HG03196 (cell line): ENCODE measurements at regions not wholly inside any gene's neighbourhood (a gene's known extent, or its start where the extent isn't known, plus 50 kb on each side); places are given as distances from the start of the nearest gene placed in this dataset.
"Not testable (repeated sequence)": the region's sequence is repeated elsewhere in the genome, so short reads cannot be mapped to it uniquely, and the experiment has no call there.

ENCODE experiments used
- ATAC-seq: cut with Tn5 transposase; IDR thresholded peaks from one replicate; pipeline ENCODE4 v1.9.1; 2021; ENCODE audit not compliant: unreplicated experiment

GRCh38 chr13:50615234-50615633, 228.3 kb downstream of the DLEU7 start:
- ATAC-seq: no peak

- no peak for ATAC-seq
Measured at GRCh38 chr13:50616101-50616500, 227.4 kb downstream of the DLEU7 start.

- no peak for ATAC-seq
Measured at GRCh38 chr13:50617134-50617721, 226.3 kb downstream of the DLEU7 start.

GRCh38 chr13:50618206-50618605, 225.3 kb downstream of the DLEU7 start:
- ATAC-seq: no peak

- ATAC-seq: no peak
Measured at GRCh38 chr13:50626101-50626547, 217.4 kb downstream of the DLEU7 start.

- ATAC-seq: no peak
Measured at GRCh38 chr13:50627111-50627510, 216.4 kb downstream of the DLEU7 start.

GRCh38 chr13:50628512-50628911, 215.0 kb downstream of the DLEU7 start:
- ATAC-seq: not testable (repeated sequence)

GRCh38 chr13:50629497-50629896, 214.0 kb downstream of the DLEU7 start:
- ATAC-seq: no peak

- ATAC-seq: no peak
Measured at GRCh38 chr13:50629966-50630365, 213.5 kb downstream of the DLEU7 start.

- no peak for ATAC-seq
Measured at GRCh38 chr13:50631041-50631440, 212.5 kb downstream of the DLEU7 start.

GRCh38 chr13:50634339-50634738, 209.2 kb downstream of the DLEU7 start:
- ATAC-seq: no peak

- ATAC-seq: peak; percentile 52
Measured at GRCh38 chr13:50635504-50635903, 208.0 kb downstream of the DLEU7 start.

GRCh38 chr13:50636007-50636704, 207.3 kb downstream of the DLEU7 start:
- peak; percentile 49 for ATAC-seq

GRCh38 chr13:50643060-50643459, 200.4 kb downstream of the DLEU7 start:
- no peak for ATAC-seq

GRCh38 chr13:50644081-50644871, 199.2 kb downstream of the DLEU7 start:
- no peak for ATAC-seq

GRCh38 chr13:50645092-50645491, 198.4 kb downstream of the DLEU7 start:
- no peak for ATAC-seq

GRCh38 chr13:50646070-50646469, 197.4 kb downstream of the DLEU7 start:
- no peak for ATAC-seq

GRCh38 chr13:50649211-50649610, 194.3 kb downstream of the DLEU7 start:
- ATAC-seq: no peak

GRCh38 chr13:50650592-50651504, 192.6 kb downstream of the DLEU7 start:
- no peak for ATAC-seq

- ATAC-seq: no peak
Measured at GRCh38 chr13:50651922-50652321, 191.6 kb downstream of the DLEU7 start.

GRCh38 chr13:50654331-50654730, 189.2 kb downstream of the DLEU7 start:
- no peak for ATAC-seq
